HG03521 (cell line): ENCODE measurements at regions not wholly inside any gene's neighbourhood (a gene's known extent, or its start where the extent isn't known, plus 50 kb on each side); places are given as distances from the start of the nearest gene placed in this dataset.

Experiments used
- ATAC-seq: cut with Tn5 transposase; IDR thresholded peaks from one replicate; pipeline ENCODE4 v1.9.1; 2021; ENCODE audit warnings: mild to moderate bottlenecking, moderate library complexity; ENCODE audit not compliant: unreplicated experiment

DNA sequence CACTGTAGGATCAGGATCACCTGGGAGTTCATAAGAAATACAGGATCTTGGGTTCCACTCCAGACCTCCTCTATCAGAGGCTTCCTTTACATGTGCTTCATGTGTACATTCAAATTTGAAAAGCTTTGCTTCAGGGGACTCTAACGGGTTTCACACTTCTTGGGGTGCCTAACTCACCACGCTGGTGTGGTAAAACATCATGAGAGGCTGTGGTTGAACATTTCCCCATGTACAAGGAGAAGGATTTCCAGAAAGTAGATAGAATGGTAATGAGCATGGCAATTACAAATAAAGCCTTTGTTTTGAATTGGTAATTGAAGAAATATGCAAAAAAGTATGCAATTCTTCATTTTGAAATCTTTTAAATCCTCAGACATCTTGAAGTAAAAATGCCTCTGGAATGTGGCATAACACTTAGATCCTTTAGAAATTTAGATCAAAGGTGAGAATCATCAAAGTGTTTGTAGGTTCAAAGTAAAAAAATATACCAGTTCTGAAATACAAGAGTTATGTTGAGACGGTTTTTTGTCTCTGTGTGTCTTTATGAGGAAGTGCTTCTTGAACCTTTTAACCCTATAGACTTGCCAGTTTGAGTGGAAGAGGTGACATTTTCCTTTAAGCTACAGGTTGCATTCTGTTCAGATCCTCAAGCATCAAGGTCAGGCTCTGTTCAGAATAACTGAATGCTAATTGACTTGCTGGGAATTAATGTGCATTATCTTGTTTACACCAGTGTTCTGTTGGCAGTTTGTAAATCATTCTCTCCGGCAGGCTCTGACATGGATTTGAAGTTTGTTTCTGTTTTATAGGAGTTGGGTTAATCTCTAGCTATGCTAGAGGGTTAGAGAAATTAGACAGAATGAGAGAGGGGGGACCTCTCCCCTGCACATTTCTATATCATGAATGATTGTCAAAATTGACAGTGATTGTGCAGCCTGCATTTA is 415.3 kb downstream of the MAN2A1 start:
- no peak for ATAC-seq

- no peak for ATAC-seq
Measured at GRCh38 chr5:110105692-110106091, 416.0 kb downstream of the MAN2A1 start.

GRCh38 chr5:110106750-110107149 is 417.0 kb downstream of the MAN2A1 start:
- ATAC-seq: no peak

DNA sequence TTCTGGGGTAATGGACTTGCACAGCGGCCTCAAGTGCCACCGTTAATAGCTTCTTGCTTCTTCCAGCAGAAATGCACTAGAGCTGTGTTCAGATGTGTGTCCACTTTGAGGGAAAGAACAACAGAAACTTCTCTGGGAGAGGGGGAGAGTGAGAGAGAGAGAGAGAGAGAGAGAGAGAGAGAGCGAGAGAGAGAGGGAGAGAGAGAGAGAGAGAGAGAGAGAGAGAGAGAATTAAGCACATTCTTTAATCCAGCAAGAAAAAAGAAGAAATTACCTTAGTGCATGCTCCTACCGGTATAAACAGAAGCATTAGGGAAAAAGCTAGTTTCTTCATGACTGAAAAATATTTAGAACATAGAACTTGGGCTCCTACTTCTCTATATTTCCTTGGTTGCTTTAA is 418.8 kb downstream of the MAN2A1 start:
- no peak for ATAC-seq

DNA sequence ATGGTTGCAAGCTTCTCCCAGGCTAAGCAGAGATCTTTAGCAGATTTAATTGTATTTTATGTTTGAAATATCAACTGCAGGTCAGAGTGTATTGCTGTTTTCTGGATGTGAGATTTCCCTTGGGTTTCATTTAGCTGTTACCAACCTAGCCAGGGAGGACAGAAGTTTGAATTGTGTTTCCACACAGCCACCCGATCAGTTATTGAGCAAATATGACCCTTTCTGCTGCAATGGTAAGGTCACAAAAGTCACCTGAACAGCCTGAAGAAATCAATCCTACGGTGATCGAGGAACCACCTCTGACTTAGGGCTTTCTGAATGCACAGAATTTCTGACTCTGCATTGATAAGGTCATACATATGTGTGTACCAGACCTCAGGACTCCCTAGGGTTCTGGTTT is 419.9 kb downstream of the MAN2A1 start:
- no peak for ATAC-seq

GRCh38 chr5:110112348-110112747 is 422.6 kb downstream of the MAN2A1 start:
- no peak for ATAC-seq

DNA sequence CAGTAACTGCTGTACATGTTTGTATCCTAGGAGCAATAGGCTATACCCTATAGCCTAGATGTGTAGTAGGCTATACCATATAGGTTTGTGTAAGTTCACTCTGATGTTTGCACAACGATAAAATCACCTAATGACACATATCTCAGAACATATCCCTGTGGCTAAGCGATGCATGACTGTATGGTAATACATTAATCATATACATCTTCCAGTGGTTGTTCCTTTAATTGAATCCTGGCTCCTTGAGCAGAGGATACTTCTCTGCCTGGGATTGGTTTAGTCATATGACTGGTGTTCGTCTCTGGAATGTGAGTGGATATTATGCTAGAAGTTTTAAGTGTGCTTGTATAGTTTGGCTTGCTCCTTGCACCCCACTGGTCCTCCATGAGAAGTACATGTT is 425.8 kb downstream of the MAN2A1 start:
- no peak for ATAC-seq

DNA sequence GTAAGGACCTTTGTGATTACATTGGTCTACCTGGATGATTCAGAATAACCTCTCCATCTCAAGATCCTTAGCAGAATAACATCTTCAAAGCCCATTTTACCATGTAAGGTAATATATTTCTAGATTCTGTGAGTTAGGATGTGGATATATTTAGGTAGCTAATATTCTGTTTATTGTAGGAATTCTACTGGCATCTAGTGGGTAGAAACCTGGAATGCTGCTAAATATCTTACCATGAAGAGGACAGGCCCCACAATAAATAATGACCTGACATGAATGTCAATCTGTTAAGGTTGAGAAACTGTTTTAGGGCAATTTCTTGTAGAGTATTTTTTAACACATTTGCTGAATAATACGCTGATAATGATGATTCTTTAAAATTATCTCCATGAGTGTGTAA is 426.8 kb downstream of the MAN2A1 start:
- no peak for ATAC-seq

DNA sequence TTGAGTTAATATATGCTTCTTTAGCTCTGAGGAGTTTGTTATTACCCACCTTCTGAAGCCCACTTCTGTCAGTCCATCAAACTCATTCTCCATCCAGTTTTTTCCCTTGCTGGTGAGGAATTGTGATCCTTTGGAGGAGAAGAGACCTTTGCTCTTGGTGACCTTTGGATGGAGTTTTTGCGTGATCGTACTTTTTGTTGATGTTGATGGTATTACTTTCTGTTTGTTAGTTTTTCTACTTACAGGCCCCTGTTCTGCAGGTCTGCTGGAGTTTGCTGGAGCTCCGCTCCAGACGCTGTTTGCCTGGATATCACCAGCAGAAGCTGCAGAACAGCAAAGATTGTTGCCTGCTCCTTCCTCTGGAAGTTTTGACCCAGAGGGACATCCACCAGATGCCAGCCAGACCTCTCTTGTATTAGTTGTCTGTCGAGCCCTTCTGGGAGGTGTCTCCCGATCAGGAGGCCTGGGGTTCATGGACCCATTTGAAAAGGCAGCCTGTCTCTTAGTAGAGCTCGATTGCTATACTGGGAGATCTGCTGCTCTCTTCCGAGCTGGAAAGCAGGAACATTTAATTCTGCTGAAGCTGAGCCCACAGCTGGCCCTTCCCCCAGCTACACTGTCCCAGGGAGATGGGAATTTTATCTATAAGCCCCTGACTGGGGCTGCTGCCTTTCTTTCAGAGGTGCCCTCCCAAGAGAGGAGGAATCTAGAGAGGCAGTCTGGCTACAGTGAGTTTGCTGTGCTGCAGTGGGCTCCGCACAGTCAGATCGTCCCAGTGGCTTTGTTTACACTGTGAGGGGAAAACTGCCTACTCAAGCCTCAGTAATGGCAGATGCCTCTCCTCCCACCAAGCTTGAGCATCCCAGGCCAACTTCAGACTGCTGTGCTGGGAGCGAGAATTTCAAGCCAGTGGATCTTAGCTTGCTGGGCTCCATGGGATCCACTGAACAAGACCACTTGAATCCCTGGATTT is 445.5 kb downstream of the MAN2A1 start:
- no peak for ATAC-seq

- ATAC-seq: no peak
Measured at GRCh38 chr5:110150199-110150598, 460.5 kb downstream of the MAN2A1 start.

DNA sequence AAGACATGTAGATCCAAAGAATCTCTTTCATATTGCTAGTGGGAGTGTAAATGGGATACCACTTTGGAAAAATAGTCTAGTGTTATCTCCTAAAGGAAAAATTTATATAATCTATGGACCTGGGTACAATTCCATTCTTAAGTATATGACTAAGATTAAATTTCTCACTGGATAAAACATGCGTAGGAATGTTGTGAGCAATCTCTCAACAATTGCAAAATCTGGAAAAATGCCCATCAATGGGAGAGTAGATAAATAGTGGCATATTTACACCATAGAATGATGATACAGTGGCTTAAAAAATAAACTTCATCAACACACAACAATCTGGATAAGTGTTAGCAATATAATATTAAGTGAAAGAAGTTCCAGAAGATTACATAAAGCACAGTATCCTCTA is 469.5 kb downstream of the MAN2A1 start:
- no peak for ATAC-seq

- ATAC-seq: no peak
Measured at GRCh38 chr5:110161162-110161561, 471.4 kb downstream of the MAN2A1 start.

- no peak for ATAC-seq
Measured at GRCh38 chr5:110165366-110165765, 475.6 kb downstream of the MAN2A1 start.

DNA sequence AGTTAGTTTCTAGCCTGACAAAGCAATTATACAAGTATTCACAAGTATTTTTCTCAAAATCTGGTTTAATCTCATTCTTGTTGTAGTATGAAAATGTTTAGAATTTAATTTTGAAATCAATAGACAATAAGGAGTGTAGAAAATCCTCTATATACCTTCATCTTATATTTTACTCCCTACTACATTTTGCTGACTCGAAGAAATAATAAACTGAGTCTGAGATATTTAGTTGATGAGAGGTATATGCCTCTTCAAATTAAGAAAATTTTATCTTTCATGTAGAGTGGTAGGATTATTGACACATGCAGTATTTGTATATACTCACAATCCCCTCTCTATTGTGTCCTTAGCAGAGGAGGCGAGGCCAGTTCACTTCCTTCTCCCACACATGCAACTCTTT is 477.7 kb downstream of the MAN2A1 start:
- ATAC-seq: no peak

- ATAC-seq: no peak
Measured at GRCh38 chr5:110169461-110169860, 479.7 kb downstream of the MAN2A1 start.

DNA sequence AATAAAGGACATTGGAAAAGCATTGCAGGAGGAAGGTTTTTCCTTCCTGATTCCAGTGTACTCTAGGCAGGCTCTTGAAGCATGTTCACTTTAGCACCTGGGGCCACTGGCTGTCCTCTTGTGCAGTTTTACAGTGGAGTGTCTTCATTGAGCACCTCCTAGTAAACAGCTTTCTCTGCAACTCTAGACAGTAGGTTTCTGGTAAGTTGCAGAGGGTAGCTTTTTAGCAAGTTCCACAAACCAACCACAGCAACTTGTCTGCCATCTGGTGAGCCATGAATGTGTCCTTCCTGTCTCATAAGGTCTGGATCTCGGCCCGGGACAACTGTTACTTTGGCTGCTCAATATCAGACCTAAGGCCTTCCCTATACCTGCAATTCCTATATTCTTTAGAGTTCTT is 488.0 kb downstream of the MAN2A1 start:
- no peak for ATAC-seq

DNA sequence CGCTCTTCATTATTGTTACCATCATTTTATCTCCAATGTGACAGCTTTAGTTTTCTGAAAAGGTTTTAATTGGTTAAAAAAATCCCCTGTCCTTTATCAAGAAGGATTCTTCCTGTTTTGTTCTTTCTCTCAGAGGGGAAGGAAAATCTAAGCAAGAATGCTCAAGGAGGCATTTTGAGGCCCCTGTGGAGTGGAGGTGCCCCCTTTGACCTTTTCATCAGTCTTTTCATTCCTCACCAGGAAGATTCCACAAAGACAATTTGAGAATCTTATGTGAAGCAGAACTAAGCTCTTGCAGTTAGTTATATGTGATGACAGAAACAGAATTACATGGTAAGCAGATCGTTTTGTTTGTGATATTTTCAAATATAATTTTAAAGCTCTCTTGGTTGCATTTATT is 489.6 kb downstream of the MAN2A1 start:
- no peak for ATAC-seq

DNA sequence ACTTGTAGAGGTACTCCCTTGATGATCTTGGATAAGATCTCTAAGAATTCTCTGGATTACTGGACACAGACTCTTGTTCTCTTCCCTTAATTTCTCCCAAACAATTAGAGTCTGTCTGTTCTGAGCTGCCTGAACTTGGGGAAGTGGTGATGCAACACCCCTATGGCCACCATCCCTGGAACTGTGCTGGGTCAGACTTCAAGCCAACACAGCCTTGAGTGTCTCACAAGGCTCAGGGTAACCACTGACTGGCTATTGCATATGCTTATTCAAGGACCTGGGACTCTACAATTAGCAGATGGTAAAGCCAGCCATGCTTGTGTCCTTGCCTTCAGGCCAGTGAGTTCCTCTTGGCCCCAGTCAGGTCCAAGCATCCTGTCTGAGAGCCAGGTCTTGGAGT is 504.5 kb downstream of the MAN2A1 start:
- no peak for ATAC-seq

DNA sequence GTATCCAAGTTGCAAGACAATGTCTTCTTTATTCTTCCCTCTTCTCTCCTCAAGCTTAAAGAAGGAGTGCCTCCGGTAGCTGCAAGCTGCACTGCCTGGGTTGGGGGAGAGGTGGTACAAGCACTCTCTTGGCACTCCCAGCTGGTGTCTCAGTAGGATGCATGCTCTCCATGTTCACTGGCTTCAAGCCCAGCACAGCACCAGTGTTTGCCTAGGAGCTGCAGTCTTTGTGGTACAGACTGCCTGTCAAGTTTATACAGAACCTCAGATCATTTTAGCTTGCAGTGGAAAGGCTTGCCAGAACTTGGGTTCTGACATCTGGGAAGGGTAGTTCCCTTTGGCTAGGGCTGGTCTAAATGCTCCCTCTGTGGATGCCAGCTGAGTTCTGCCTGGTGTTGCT is 505.6 kb downstream of the MAN2A1 start:
- ATAC-seq: no peak

DNA sequence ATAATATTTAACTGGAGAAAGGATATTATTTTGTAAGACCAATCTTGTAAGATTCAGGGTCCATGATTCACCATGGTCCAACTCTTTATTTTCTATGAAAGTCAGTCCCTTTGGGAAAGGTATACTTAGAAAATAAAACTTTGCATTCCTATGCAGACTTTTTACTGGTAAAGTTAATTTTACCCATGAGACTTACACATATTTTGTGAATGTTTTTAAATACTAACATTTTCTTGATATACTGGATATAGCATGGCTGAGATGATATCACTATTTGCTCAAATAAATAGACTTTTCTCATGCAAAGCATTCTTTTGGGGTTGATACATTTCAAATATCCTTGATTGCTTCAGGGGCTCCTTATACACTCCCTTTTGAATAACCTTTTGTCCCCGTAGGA is 512.1 kb downstream of the MAN2A1 start:
- no peak for ATAC-seq

DNA sequence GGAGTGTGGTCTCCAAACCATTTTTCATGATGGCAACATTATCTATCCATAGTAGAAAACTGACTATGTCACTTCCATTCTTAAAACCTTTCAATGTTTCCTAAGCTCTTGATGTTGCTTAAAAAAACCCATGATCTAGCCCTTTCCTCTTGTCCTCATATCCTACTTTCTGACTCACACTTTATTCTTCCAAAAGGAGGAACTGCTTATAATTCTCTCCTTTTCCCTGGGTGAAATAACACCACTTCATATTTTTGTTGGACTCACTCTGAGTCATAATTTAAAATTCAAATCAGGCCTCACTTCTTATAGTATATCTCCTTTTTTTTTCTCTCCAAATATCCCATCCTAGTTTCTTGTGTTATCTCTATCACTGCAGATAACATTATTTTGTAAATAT is 513.9 kb downstream of the MAN2A1 start:
- no peak for ATAC-seq

GRCh38 chr5:110209401-110209800 is 517.1 kb downstream of the TMEM232 start:
- ATAC-seq: no peak
